Endodermal cell (in vitro differentiated cells): ENCODE measurements at regions not wholly inside any gene's neighbourhood (a gene's known extent, or its start where the extent isn't known, plus 50 kb on each side); places are given as distances from the start of the nearest gene placed in this dataset.

ENCODE experiments used
- DNase-seq: peaks from one replicate; pipeline ENCODE4 v3.0.0-alpha.2; 2017
- H3K27ac ChIP-seq: 2 replicates; pipeline ENCODE4 v1.5.1; 2013; ENCODE audit warnings: mild to moderate bottlenecking, low read depth, low read length, moderate library complexity
- H3K27me3 ChIP-seq: 2 replicates; pipeline ENCODE4 v1.6.1; 2013; ENCODE audit warnings: mild to moderate bottlenecking, low read length, moderate library complexity; ENCODE audit not compliant: insufficient read depth, control insufficient read depth, poor library complexity, severe bottlenecking
- H3K36me3 ChIP-seq: 2 replicates; pipeline ENCODE4 v1.7.0; 2013; ENCODE audit warnings: mild to moderate bottlenecking, low read length, moderate library complexity; ENCODE audit not compliant: control insufficient read depth, insufficient read depth
- H3K4me1 ChIP-seq: one replicate; pipeline ENCODE4 v1.7.0; 2013; ENCODE audit warnings: low read length; ENCODE audit not compliant: control insufficient read depth, insufficient read depth
- H3K4me3 ChIP-seq: 2 replicates; pipeline ENCODE4 v1.5.1; 2013; ENCODE audit warnings: mild to moderate bottlenecking, low read length, moderate library complexity
- H3K9ac ChIP-seq: 2 replicates; pipeline ENCODE4 v1.6.1; 2013; ENCODE audit warnings: mild to moderate bottlenecking, low read length, moderate library complexity; ENCODE audit not compliant: poor library complexity, severe bottlenecking; ENCODE audit errors: extremely low read depth
- H3K9me3 ChIP-seq: 2 replicates; pipeline ENCODE4 v1.6.1; 2013; ENCODE audit warnings: mild to moderate bottlenecking, low read length, moderate library complexity; ENCODE audit not compliant: control insufficient read depth
- H3K27ac Mint-ChIP-seq: 2 replicates; pipeline ENCODE4 v1.8.0; 2020; ENCODE audit warnings: mixed read lengths
- H3K27me3 Mint-ChIP-seq: 2 replicates; pipeline ENCODE4 v1.8.0; 2021; ENCODE audit warnings: mild to moderate bottlenecking, mixed read lengths; ENCODE audit not compliant: insufficient read depth
- H3K36me3 Mint-ChIP-seq: 2 replicates; pipeline ENCODE4 v1.8.0; 2020; ENCODE audit warnings: low read depth, mixed read lengths
- H3K4me1 Mint-ChIP-seq: 2 replicates; pipeline ENCODE4 v1.8.0; 2020; ENCODE audit warnings: mixed read lengths
- H3K4me3 Mint-ChIP-seq: 2 replicates; pipeline ENCODE4 v1.8.0; 2020; ENCODE audit warnings: mild to moderate bottlenecking, moderate library complexity, mixed read lengths
- H3K9me3 Mint-ChIP-seq: 2 replicates; pipeline ENCODE4 v1.8.0; 2020; ENCODE audit warnings: mild to moderate bottlenecking, mixed read lengths
- WGBS, 2 experiments: methylation state at CpG; one replicate each; pipeline versions ENCODE4 v1.1.5 to v1.1.7; 2013; ENCODE audit warnings: missing lambda C conversion rate in 2 of 2, mixed read lengths in 1 of 2; ENCODE audit not compliant: insufficient coverage in 1 of 2, insufficient read length in 1 of 2; 5-methylcytosine and 5-hydroxymethylcytosine counted together
- TF ChIP-seq, protein P1 (sequence below): fragments of 200-600 bp; sonication (generic); conservative IDR thresholded peaks from 2 replicates; pipeline ENCODE4 v1.5.0; 2021; ENCODE audit warnings: antibody characterized with exemption, mild to moderate bottlenecking

DNA sequence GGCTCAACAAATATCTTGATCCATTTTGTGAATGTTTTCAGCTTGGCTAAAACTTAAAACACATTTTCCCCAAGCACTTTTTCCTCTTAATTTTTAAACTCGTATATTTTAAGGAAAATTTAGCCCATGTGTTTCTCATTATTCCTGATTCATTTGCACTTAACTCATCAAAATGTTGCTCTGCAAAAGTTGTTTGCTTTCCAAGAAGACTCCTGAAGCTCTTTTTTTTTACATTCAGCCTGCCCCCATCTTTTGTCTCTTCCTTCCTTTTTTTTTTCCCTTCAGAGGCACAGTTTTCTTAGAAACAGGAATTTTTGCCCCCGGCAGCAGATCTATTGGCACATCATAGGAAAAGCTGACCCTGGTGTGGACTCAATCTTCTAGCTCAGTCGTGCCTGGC, 155.0 kb upstream of the SALL1 start:
- Histone ChIP-seq H3K36me3 (no peaks in the 10 kb centered on the region), H3K27ac (no peak overlapping the region), H3K4me1 (no peaks in the 10 kb centered on the region), H3K27me3 (no peaks in the 10 kb centered on the region), H3K9ac (no peak overlapping the region), H3K4me3 (no peak overlapping the region), H3K9me3 (no peaks in the 10 kb centered on the region)
- H3K27me3 Mint-ChIP-seq = no peaks in the 10 kb centered on the region
- TF ChIP-seq, protein P1, sequence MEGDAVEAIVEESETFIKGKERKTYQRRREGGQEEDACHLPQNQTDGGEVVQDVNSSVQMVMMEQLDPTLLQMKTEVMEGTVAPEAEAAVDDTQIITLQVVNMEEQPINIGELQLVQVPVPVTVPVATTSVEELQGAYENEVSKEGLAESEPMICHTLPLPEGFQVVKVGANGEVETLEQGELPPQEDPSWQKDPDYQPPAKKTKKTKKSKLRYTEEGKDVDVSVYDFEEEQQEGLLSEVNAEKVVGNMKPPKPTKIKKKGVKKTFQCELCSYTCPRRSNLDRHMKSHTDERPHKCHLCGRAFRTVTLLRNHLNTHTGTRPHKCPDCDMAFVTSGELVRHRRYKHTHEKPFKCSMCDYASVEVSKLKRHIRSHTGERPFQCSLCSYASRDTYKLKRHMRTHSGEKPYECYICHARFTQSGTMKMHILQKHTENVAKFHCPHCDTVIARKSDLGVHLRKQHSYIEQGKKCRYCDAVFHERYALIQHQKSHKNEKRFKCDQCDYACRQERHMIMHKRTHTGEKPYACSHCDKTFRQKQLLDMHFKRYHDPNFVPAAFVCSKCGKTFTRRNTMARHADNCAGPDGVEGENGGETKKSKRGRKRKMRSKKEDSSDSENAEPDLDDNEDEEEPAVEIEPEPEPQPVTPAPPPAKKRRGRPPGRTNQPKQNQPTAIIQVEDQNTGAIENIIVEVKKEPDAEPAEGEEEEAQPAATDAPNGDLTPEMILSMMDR = no peak
- H3K4me1 Mint-ChIP-seq = peaks cover 14% of the 10 kb centered on the region
- no peak overlapping the region for H3K27ac Mint-ChIP-seq
- no peak for DNase-seq
- 91 to 96% methylated on average over 3 of the region's 3 CpGs for WGBS, 2 experiments
- H3K36me3 Mint-ChIP-seq = no peaks in the 10 kb centered on the region
- no peaks in the 10 kb centered on the region for H3K9me3 Mint-ChIP-seq
- H3K4me3 Mint-ChIP-seq = no peak overlapping the region

- H3K27me3 ChIP-seq = no peaks in the 10 kb centered on the region
- no peak overlapping the region for H3K27ac Mint-ChIP-seq
- H3K9ac ChIP-seq = no peak overlapping the region
- H3K9me3 ChIP-seq = no peaks in the 10 kb centered on the region
- no peak overlapping the region for H3K4me3 ChIP-seq
- H3K4me3 Mint-ChIP-seq = no peak overlapping the region
- H3K4me1 Mint-ChIP-seq = peaks cover 14% of the 10 kb centered on the region
- H3K27me3 Mint-ChIP-seq = no peaks in the 10 kb centered on the region
- no peaks in the 10 kb centered on the region for H3K36me3 ChIP-seq
- no peaks in the 10 kb centered on the region for H3K36me3 Mint-ChIP-seq
- DNase-seq = no peak
- TF ChIP-seq, protein P1 = no peak
- H3K4me1 ChIP-seq = no peaks in the 10 kb centered on the region
- H3K9me3 Mint-ChIP-seq = no peaks in the 10 kb centered on the region
- no peak overlapping the region for H3K27ac ChIP-seq
- 93 to 100% methylated on average over 1 to 2 of the region's 2 CpGs for WGBS, 2 experiments
Measured at GRCh38 chr16:51305337-51305736, 154.3 kb upstream of the SALL1 start.

DNA sequence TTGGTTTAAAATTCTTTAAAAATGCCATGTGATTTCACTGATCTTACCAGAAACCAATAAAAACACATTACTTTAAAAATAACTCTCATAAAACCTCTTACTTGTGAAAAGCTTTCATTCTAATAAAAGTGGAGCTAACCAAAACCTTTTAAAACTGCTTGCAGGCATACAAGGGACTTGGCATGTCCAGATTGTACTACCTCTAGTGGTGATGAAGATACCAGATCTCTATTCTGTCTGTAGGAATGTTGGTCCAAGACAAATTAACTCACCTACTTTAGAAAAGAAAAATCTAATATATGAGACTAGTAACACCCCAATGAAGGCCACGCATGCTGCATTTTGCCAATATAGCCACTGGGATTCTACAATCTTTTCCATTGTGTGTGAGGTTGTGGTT, 151.0 kb upstream of the SALL1 start:
- DNase-seq = no peak
- H3K4me3 Mint-ChIP-seq = no peak overlapping the region
- H3K36me3 Mint-ChIP-seq = no peaks in the 10 kb centered on the region
- no peak overlapping the region for H3K27ac Mint-ChIP-seq
- peaks cover 15% of the 10 kb centered on the region for H3K9me3 Mint-ChIP-seq
- H3K4me1 ChIP-seq = no peaks in the 10 kb centered on the region
- no peak overlapping the region for H3K9ac ChIP-seq
- no peak overlapping the region for H3K4me3 ChIP-seq
- WGBS, 2 experiments = 89% methylated on average over 1 of the region's 1 CpG; no CpG with 5 or more reads in 1 of the 2 experiments
- no peaks in the 10 kb centered on the region for H3K27me3 ChIP-seq
- H3K27me3 Mint-ChIP-seq = no peaks in the 10 kb centered on the region
- TF ChIP-seq, protein P1 = no peak
- H3K4me1 Mint-ChIP-seq = peaks cover 10% of the 10 kb centered on the region
- no peak overlapping the region for H3K27ac ChIP-seq
- peaks cover 23% of the 10 kb centered on the region for H3K9me3 ChIP-seq
- H3K36me3 ChIP-seq = no peaks in the 10 kb centered on the region
